HepG2 (cell line): ENCODE measurements at regions not wholly inside any gene's neighbourhood (a gene's known extent, or its start where the extent isn't known, plus 50 kb on each side); places are given as distances from the start of the nearest gene placed in this dataset.

ENCODE experiments used
- ATAC-seq: fragments of 200-7000 bp; cut with Tn5 transposase; 3 replicates; pipeline ENCODE4 v1.9.1; 2020; ENCODE audit warnings: mild to moderate bottlenecking, moderate library complexity
- BruUV-seq: library from RNA; stranded (reverse); fragments of 400-500 nt; replicated peaks from 2 replicates; lab custom pipeline; 2021; lab: Mats Ljungman, UMichigan
- CTCF ChIA-PET: fragments of 300-600 bp; formaldehyde crosslinking; extraction: SDS; loops from one replicate; lab custom pipeline; 2021; ENCODE audit warnings: low total read pairs, inconsistent platforms, low intra/inter-chr PET ratio; lab: Yijun Ruan, JAX
- POLR2A ChIA-PET: fragments of 350-600 bp; sonication (Branson Sonifier 250); formaldehyde crosslinking; loops from one replicate; lab custom pipeline; 2020; ENCODE audit warnings: antibody characterized with exemption, inconsistent platforms; lab: Yijun Ruan, JAX
- DNase-seq: peaks from one replicate; pipeline ENCODE4 v3.0.0-alpha.2; 2015; ENCODE audit warnings: low spot score
- FAIRE-seq: peaks from 3 replicates; lab custom pipeline; 2011; peaks lifted over from hg19 to GRCh38; lab: Jason Lieb, UNC
- H2AFZ ChIP-seq: one replicate; pipeline ENCODE4 v1.6.1; 2011; ENCODE audit warnings: low read length, inconsistent platforms
- H3K27ac ChIP-seq: fragments of 300-600 bp; 3 replicates; pipeline ENCODE4 v1.8.0; 2011; ENCODE audit warnings: mixed run types, mild to moderate bottlenecking, mixed read lengths, low read length, inconsistent platforms; ENCODE audit not compliant: insufficient read depth; ENCODE audit errors: extremely low read length
- H3K27me3 ChIP-seq, 2 experiments: fragments of 200-600 bp in 1 of 2; 2 replicates in 1 of 2; 3 replicates in 1 of 2; pipeline versions ENCODE4 v1.6.0 to v1.8.0; 2011; ENCODE audit warnings: low read length in 2 of 2, mild to moderate bottlenecking in 2 of 2, moderate library complexity in 2 of 2, inconsistent platforms in 1 of 2; ENCODE audit not compliant: insufficient read depth in 2 of 2, control insufficient read depth in 1 of 2
- H3K36me3 ChIP-seq, 2 experiments: fragments of 200-600 bp in 1 of 2; replicated peaks in 1 of 2; 2 replicates in 1 of 2; 3 replicates in 1 of 2; pipeline versions ENCODE4 v1.5.1 to v1.8.0; 2011; ENCODE audit warnings: low read length in 2 of 2, inconsistent platforms in 1 of 2; ENCODE audit not compliant: insufficient read depth in 2 of 2, control insufficient read depth in 1 of 2
- H3K4me1 ChIP-seq: 2 replicates; pipeline ENCODE4 v1.5.1; 2012; ENCODE audit warnings: low read length, inconsistent platforms; ENCODE audit not compliant: insufficient read depth
- H3K4me2 ChIP-seq: 2 replicates; pipeline ENCODE4 v1.6.0; 2011; ENCODE audit warnings: low read depth, low read length, inconsistent platforms
- H3K4me3 ChIP-seq, 3 experiments: fragments of 200-600 bp in 1 of 3; sonication (generic), shearing (Covaris generic) in 1 of 3; replicated peaks in 1 of 3; 2 replicates each; pipeline ENCODE4 v1.5.1; 2011 to 2016; ENCODE audit warnings: low read length in 3 of 3, inconsistent platforms in 2 of 3, low read depth in 2 of 3, mild to moderate bottlenecking in 2 of 3, control low read depth in 1 of 3, mixed read lengths in 1 of 3; ENCODE audit not compliant: insufficient read depth in 1 of 3
- H3K79me2 ChIP-seq: one replicate; pipeline ENCODE4 v1.6.1; 2011; ENCODE audit warnings: low read length, inconsistent platforms; ENCODE audit not compliant: insufficient read depth
- H3K9ac ChIP-seq: 2 replicates; pipeline ENCODE4 v1.6.0; 2011; ENCODE audit warnings: mild to moderate bottlenecking, low read depth, low read length, inconsistent platforms; ENCODE audit not compliant: insufficient read depth
- H3K9me3 ChIP-seq: 2 replicates; pipeline ENCODE4 v1.5.1; 2012; ENCODE audit warnings: mild to moderate bottlenecking, low read length
- H4K20me1 ChIP-seq: 2 replicates; pipeline ENCODE4 v1.6.0; 2011; ENCODE audit warnings: inconsistent platforms, mild to moderate bottlenecking, low read length, moderate library complexity; ENCODE audit not compliant: insufficient read depth
- CSRNP2 ChIP-seq: sonication (generic); formaldehyde crosslinking; conservative IDR thresholded peaks from 2 replicates; pipeline ENCODE4 v1.8.0; 2022; ENCODE audit warnings: low read depth, missing genetic modification reagents
- MLLT10 ChIP-seq: sonication (generic); formaldehyde crosslinking; IDR thresholded peaks from 2 replicates; pipeline ENCODE4 v1.4.0; 2020; ENCODE audit warnings: missing genetic modification reagents
- WGBS: methylation state at CpG from one replicate; pipeline ENCODE4 v1.1.6; 2017; ENCODE audit warnings: low lambda C conversion rate; 5-methylcytosine and 5-hydroxymethylcytosine counted together
- in situ Hi-C: cut with HindIII; loops from 2 replicates; pipeline ENCODE4 v1.10.0; 2017; ENCODE audit warnings: low pct_unique_long_range_greater_than_20kb; ENCODE audit not compliant: extremely low pct_ligation_motif_present
- intact Hi-C: fragments of 100-400 bp; cut with micrococcal nuclease; formaldehyde crosslinking; loops from one replicate; pipeline ENCODE4 v1.10.0; 2022; ENCODE audit not compliant: unreplicated experiment
- TF ChIP-seq, protein P1 (sequence below), 2 experiments: fragments of 450-650 bp in 1 of 2; sonication (generic) in 1 of 2; formaldehyde crosslinking in 1 of 2; IDR thresholded peaks; 2 replicates each; pipeline versions ENCODE4 v1.6.1 to v1.8.0; 2016 to 2022; ENCODE audit warnings: antibody characterized with exemption in 1 of 2, mild to moderate bottlenecking in 1 of 2, missing genetic modification reagents in 1 of 2

DNA sequence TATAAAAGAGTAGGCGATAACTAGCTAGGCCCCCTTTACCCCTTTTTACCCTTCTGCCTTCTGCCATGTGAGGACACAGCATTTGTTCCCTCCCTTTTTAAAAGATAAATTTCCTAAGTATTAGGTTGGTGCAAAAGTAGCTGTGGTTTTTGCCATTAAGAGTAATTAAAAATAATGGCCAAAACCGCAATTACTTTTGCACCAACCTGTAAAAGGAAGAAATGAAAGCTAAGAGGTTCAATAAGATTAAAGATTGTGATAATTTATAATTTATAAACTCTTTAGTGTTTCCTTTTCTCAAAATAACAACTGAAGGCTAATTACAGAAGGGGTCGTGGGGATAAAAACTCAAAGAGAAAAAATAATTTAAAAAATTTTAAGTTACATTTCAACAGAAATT is 283.5 kb upstream of the PDZRN3 start:
- Histone ChIP-seq H3K9ac (no peak overlapping the region), H2AFZ (no peak overlapping the region), H4K20me1 (no peaks in the 10 kb centered on the region), H3K9me3 (no peaks in the 10 kb centered on the region), H3K4me2 (no peak overlapping the region), H3K36me3 (no peaks in the 10 kb centered on the region), H3K4me3 (no peak overlapping the region), H3K27me3 (no peaks in the 10 kb centered on the region), H3K4me1 (no peaks in the 10 kb centered on the region), H3K79me2 (no peaks in the 10 kb centered on the region), H3K27ac (no peak overlapping the region)
- TF ChIP-seq MLLT10 (CRISPR knock-in tag), result no peak
- TF ChIP-seq, protein P1, sequence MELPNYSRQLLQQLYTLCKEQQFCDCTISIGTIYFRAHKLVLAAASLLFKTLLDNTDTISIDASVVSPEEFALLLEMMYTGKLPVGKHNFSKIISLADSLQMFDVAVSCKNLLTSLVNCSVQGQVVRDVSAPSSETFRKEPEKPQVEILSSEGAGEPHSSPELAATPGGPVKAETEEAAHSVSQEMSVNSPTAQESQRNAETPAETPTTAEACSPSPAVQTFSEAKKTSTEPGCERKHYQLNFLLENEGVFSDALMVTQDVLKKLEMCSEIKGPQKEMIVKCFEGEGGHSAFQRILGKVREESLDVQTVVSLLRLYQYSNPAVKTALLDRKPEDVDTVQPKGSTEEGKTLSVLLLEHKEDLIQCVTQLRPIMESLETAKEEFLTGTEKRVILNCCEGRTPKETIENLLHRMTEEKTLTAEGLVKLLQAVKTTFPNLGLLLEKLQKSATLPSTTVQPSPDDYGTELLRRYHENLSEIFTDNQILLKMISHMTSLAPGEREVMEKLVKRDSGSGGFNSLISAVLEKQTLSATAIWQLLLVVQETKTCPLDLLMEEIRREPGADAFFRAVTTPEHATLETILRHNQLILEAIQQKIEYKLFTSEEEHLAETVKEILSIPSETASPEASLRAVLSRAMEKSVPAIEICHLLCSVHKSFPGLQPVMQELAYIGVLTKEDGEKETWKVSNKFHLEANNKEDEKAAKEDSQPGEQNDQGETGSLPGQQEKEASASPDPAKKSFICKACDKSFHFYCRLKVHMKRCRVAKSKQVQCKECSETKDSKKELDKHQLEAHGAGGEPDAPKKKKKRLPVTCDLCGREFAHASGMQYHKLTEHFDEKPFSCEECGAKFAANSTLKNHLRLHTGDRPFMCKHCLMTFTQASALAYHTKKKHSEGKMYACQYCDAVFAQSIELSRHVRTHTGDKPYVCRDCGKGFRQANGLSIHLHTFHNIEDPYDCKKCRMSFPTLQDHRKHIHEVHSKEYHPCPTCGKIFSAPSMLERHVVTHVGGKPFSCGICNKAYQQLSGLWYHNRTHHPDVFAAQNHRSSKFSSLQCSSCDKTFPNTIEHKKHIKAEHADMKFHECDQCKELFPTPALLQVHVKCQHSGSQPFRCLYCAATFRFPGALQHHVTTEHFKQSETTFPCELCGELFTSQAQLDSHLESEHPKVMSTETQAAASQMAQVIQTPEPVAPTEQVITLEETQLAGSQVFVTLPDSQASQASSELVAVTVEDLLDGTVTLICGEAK (IDR thresholded peaks at IDR 0.05), result peak; percentile 74
- TF ChIP-seq, protein P1 (CRISPR knock-in tag; IDR thresholded peaks at IDR 0.05), result no peak
- TF ChIP-seq CSRNP2 (CRISPR knock-in tag), result no peak
- BruUV-seq, result no TSS peak
- ChIA-PET POLR2A (no interaction called here), CTCF (no interaction called here)
- intact Hi-C loops, result no loop called here
- ATAC-seq (no peak), DNase-seq (no peak), FAIRE-seq (no peak)
- in situ Hi-C loops, result no loop called here
- 35% methylated on average over 3 of the region's 3 CpGs for WGBS
